ENCODE measurements at regions not wholly inside any gene's neighbourhood (a gene's known extent, or its start where the extent isn't known, plus 50 kb on each side); places are given as distances from the start of the nearest gene placed in this dataset.

DNA sequence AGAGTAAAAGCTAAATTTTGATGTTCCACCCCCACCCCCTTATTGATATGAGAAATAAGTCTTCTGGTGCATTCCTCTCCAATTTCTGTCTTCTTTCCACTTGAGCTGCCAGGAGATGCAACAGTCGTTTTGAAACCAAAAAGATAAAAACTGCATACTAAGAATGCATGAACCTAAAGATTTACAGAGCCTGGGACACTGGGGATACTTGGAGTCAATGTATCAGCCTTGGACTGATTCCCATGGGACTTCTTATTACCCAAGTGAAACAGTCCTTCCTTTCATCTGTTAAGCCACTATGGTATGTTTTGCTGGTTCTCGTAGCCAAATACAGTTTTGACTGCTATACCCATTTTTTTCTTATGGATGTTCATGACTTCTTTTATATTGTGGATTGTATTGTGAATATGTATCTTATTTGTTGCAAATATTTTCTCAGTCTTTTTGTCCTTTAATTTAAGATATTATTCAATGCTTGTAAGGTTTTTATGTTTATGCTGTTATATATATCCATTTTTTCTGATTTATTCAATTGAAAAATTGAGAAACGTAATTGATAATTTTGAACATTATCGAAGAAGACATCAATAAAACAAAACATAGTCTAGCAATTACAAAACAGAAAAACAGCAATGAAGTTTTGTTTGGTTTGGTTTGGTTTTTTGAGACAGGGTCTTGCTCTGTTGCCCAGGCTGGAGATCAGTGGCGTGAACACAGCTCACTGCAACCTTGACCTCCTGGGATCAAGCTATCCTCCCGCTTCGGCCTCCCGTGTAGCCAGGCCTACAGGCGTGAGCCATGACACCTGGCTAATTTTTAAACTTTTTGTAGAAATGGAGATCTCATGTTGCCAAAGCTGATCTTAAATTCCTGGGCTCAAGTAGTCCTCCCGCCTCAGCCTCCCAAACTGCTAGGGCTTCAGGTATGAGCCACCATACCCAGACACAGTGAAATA is 85.4 kb upstream of the ETV6 start:
- Histone ChIP-seq H3K9me2 (replicated peaks; ENCODE audit: insufficient read depth) (no peaks in the 10 kb centered on the region), H3K4me2 (no peak overlapping the region), H3K4me3 (no peak overlapping the region), H3K4me1 (ENCODE audit: insufficient read depth) (no peaks in the 10 kb centered on the region), H3K27ac (no peak overlapping the region), H3K36me3 (replicated peaks; ENCODE audit: insufficient read depth, low read depth) (no peaks in the 10 kb centered on the region), H3K9me3 (ENCODE audit: low read depth) (no peaks in the 10 kb centered on the region), H4K20me1 (ENCODE audit: insufficient read depth, poor library complexity, severe bottlenecking) (no peaks in the 10 kb centered on the region), H2AFZ (no peak overlapping the region), H3K27me3 (no peaks in the 10 kb centered on the region), H3K79me2 (no peaks in the 10 kb centered on the region)
- TF ChIP-seq EZH2phosphoT487 (IDR thresholded peaks at IDR 0.05; ENCODE audit: low read depth, severe bottlenecking, unreplicated experiment) (no peak), EZH2 (IDR thresholded peaks at IDR 0.05; ENCODE audit: borderline replicate concordance) (no peak)
- TF ChIP-seq, protein P1, sequence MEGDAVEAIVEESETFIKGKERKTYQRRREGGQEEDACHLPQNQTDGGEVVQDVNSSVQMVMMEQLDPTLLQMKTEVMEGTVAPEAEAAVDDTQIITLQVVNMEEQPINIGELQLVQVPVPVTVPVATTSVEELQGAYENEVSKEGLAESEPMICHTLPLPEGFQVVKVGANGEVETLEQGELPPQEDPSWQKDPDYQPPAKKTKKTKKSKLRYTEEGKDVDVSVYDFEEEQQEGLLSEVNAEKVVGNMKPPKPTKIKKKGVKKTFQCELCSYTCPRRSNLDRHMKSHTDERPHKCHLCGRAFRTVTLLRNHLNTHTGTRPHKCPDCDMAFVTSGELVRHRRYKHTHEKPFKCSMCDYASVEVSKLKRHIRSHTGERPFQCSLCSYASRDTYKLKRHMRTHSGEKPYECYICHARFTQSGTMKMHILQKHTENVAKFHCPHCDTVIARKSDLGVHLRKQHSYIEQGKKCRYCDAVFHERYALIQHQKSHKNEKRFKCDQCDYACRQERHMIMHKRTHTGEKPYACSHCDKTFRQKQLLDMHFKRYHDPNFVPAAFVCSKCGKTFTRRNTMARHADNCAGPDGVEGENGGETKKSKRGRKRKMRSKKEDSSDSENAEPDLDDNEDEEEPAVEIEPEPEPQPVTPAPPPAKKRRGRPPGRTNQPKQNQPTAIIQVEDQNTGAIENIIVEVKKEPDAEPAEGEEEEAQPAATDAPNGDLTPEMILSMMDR (IDR thresholded peaks at IDR 0.05; ENCODE audit: poor library complexity), result no peak
- no peak for DNase-seq (ENCODE audit: low spot score)
- 88% methylated on average over 10 of the region's 10 CpGs for WGBS (ENCODE audit: low lambda C conversion rate, missing lambda C conversion rate)

DNA sequence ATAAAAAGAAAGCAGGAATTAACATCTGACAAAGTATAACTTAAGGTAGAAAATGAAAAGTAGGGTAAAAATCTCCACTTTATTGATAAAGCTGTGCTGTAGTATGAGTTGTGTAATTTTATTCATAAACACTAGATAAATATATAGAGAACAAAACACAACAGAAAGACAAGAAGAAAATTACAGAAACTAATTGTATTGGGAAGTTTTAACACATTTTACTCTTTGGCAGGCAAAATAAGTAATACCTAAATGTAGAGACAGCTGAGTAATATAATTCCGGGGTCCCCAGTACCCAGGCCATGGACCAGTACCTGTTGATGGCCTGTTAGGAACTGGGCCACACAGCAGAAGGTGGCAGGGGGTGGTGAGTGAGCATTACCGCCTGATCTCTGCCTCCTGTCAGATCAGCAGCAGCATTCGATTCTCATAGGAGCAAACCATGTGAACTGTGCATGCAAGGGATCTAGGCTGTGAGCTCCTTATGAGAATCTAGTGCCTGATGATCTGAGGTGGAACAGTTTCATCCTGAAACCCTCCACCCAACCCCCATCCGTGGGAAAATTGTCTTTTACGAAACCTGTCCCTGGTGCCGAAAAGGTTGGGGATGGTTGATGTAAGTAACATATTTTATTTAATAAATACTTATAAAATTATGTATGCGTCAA is 84.4 kb upstream of the ETV6 start:
- no peak overlapping the region for H2AFZ ChIP-seq
- H3K9me2 ChIP-seq (replicated peaks; ENCODE audit: insufficient read depth), result no peaks in the 10 kb centered on the region
- TF ChIP-seq EZH2phosphoT487 (IDR thresholded peaks at IDR 0.05; ENCODE audit: low read depth, severe bottlenecking, unreplicated experiment), result no peak
- TF ChIP-seq EZH2 (IDR thresholded peaks at IDR 0.05; ENCODE audit: borderline replicate concordance), result no peak
- TF ChIP-seq, protein P1 (IDR thresholded peaks at IDR 0.05; ENCODE audit: poor library complexity), result no peak
- 89% methylated on average over 7 of the region's 7 CpGs for WGBS (ENCODE audit: low lambda C conversion rate, missing lambda C conversion rate)
- no peaks in the 10 kb centered on the region for H3K9me3 ChIP-seq (ENCODE audit: low read depth)
- H3K4me3 ChIP-seq, result no peak overlapping the region
- no peaks in the 10 kb centered on the region for H3K79me2 ChIP-seq
- no peak overlapping the region for H3K27ac ChIP-seq
- no peak for DNase-seq (ENCODE audit: low spot score)
- no peaks in the 10 kb centered on the region for H3K36me3 ChIP-seq (replicated peaks; ENCODE audit: insufficient read depth, low read depth)
- H3K4me2 ChIP-seq, result no peak overlapping the region
- H4K20me1 ChIP-seq (ENCODE audit: insufficient read depth, poor library complexity, severe bottlenecking), result no peaks in the 10 kb centered on the region
- H3K4me1 ChIP-seq (ENCODE audit: insufficient read depth), result no peaks in the 10 kb centered on the region
- no peaks in the 10 kb centered on the region for H3K27me3 ChIP-seq

DNA sequence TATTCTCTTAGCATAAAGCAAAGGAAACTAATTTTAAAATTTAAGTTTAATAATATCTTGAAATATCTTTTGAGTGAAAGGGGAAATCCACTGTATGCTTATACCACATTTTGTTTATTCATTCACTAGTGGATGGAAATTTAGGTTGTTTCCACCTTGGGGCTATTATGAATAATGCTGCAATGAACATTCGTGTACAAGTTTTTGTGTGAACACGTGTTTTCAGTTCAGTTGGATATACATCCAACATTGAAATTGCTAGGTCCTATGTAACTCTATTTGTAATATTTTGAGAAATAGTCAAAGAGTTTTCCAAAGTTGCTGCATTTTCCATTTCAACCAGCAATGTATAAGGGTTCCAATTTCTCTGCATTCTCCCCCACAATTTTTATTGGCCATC is 83.7 kb upstream of the ETV6 start:
- H3K4me1 ChIP-seq (ENCODE audit: insufficient read depth), result no peaks in the 10 kb centered on the region
- no peak overlapping the region for H3K4me3 ChIP-seq

More for the DNA sequence above, 83.7 kb upstream of the ETV6 start:
- Histone ChIP-seq H3K4me2 (no peak overlapping the region), H3K27me3 (no peaks in the 10 kb centered on the region), H3K36me3 (replicated peaks; ENCODE audit: insufficient read depth, low read depth) (no peaks in the 10 kb centered on the region), H3K9me2 (replicated peaks; ENCODE audit: insufficient read depth) (no peaks in the 10 kb centered on the region), H4K20me1 (ENCODE audit: insufficient read depth, poor library complexity, severe bottlenecking) (no peaks in the 10 kb centered on the region), H2AFZ (no peak overlapping the region), H3K79me2 (no peaks in the 10 kb centered on the region), H3K27ac (no peak overlapping the region), H3K9me3 (ENCODE audit: low read depth) (no peaks in the 10 kb centered on the region)
- 95% methylated on average over 2 of the region's 2 CpGs for WGBS (ENCODE audit: low lambda C conversion rate, missing lambda C conversion rate)
- no peak for DNase-seq (ENCODE audit: low spot score)
- TF ChIP-seq, protein P1 (IDR thresholded peaks at IDR 0.05; ENCODE audit: poor library complexity), result no peak
- no peak for TF ChIP-seq EZH2phosphoT487 (IDR thresholded peaks at IDR 0.05; ENCODE audit: low read depth, severe bottlenecking, unreplicated experiment)
- no peak for TF ChIP-seq EZH2 (IDR thresholded peaks at IDR 0.05; ENCODE audit: borderline replicate concordance)
